Mesenchymal stem cell (in vitro differentiated cells and primary cell): ENCODE measurements at regions not wholly inside any gene's neighbourhood (a gene's known extent, or its start where the extent isn't known, plus 50 kb on each side); places are given as distances from the start of the nearest gene placed in this dataset.

ENCODE experiments used
- DNase-seq: peaks from one replicate; pipeline ENCODE4 v3.0.0-alpha.2; 2013
- H2AFZ ChIP-seq: one replicate; pipeline ENCODE4 v1.6.1; 2013; ENCODE audit warnings: low read depth, mild to moderate bottlenecking, control low read depth, inconsistent platforms, low read length, moderate library complexity
- H2AK5ac ChIP-seq: 2 replicates; pipeline ENCODE4 v1.6.1; 2013; ENCODE audit warnings: low read length, moderate library complexity, mild to moderate bottlenecking, inconsistent platforms; ENCODE audit not compliant: severe bottlenecking
- H2BK120ac ChIP-seq: one replicate; pipeline ENCODE4 v1.6.1; 2013; ENCODE audit warnings: low read depth, mild to moderate bottlenecking, inconsistent platforms, low read length, moderate library complexity
- H2BK12ac ChIP-seq, 2 experiments: one replicate each; pipeline ENCODE4 v1.6.1; 2013; ENCODE audit warnings: inconsistent platforms in 2 of 2, low read length in 2 of 2, mild to moderate bottlenecking in 2 of 2, moderate library complexity in 2 of 2, control low read depth in 1 of 2
- H2BK15ac ChIP-seq: one replicate; pipeline ENCODE4 v1.6.1; 2013; ENCODE audit warnings: mild to moderate bottlenecking, low read depth, inconsistent platforms; ENCODE audit not compliant: poor library complexity, severe bottlenecking
- H2BK5ac ChIP-seq: 2 replicates; pipeline ENCODE4 v1.6.1; 2013; ENCODE audit warnings: low read depth, mild to moderate bottlenecking, low read length, control low read depth, inconsistent platforms; ENCODE audit not compliant: poor library complexity, severe bottlenecking
- H3K14ac ChIP-seq, 2 experiments: one replicate each; pipeline ENCODE4 v1.6.1; 2013; ENCODE audit warnings: inconsistent platforms in 2 of 2, low read length in 2 of 2, control low read depth in 1 of 2, mild to moderate bottlenecking in 1 of 2, moderate library complexity in 1 of 2
- H3K18ac ChIP-seq, 2 experiments: one replicate each; pipeline ENCODE4 v1.6.1; 2013; ENCODE audit warnings: inconsistent platforms in 2 of 2, low read length in 2 of 2, control low read depth in 1 of 2, low read depth in 1 of 2, mild to moderate bottlenecking in 1 of 2
- H3K23ac ChIP-seq, 2 experiments: one replicate each; pipeline ENCODE4 v1.6.1; 2013; ENCODE audit warnings: inconsistent platforms in 2 of 2, low read length in 2 of 2, mild to moderate bottlenecking in 2 of 2, moderate library complexity in 2 of 2, control low read depth in 1 of 2
- H3K27ac ChIP-seq: 2 replicates; pipeline ENCODE4 v1.5.1; 2013; ENCODE audit warnings: mild to moderate bottlenecking, moderate library complexity, low read length, control low read depth, inconsistent platforms; ENCODE audit not compliant: poor library complexity, severe bottlenecking
- H3K27me3 ChIP-seq, 2 experiments: 2 replicates each; pipeline versions ENCODE4 v1.6.1 to v1.7.0; 2013; ENCODE audit warnings: low read length in 2 of 2, mild to moderate bottlenecking in 2 of 2, moderate library complexity in 2 of 2, control low read depth in 1 of 2, inconsistent platforms in 1 of 2; ENCODE audit not compliant: control insufficient read depth in 1 of 2, insufficient read depth in 1 of 2
- H3K36me3 ChIP-seq, 2 experiments: 2 replicates each; pipeline versions ENCODE4 v1.6.1 to v1.7.0; 2013; ENCODE audit warnings: low read length in 2 of 2, control low read depth in 1 of 2, inconsistent platforms in 1 of 2, low read depth in 1 of 2, mild to moderate bottlenecking in 1 of 2; ENCODE audit not compliant: insufficient read depth in 2 of 2, control insufficient read depth in 1 of 2
- H3K4ac ChIP-seq, 2 experiments: one replicate each; pipeline ENCODE4 v1.6.1; 2013; ENCODE audit warnings: inconsistent platforms in 2 of 2, low read length in 2 of 2, mild to moderate bottlenecking in 2 of 2, moderate library complexity in 2 of 2, control low read depth in 1 of 2, low read depth in 1 of 2
- H3K4me1 ChIP-seq: 2 replicates; pipeline ENCODE4 v1.6.1; 2013; ENCODE audit warnings: low read depth, low read length, control low read depth; ENCODE audit not compliant: control insufficient read depth, insufficient read depth
- H3K4me2 ChIP-seq: 2 replicates; pipeline ENCODE4 v1.6.1; 2013; ENCODE audit warnings: low read length, mild to moderate bottlenecking, inconsistent platforms; ENCODE audit not compliant: poor library complexity, severe bottlenecking
- H3K4me3 ChIP-seq, 2 experiments: 2 replicates each; pipeline versions ENCODE4 v1.5.1 to v1.7.0; 2013; ENCODE audit warnings: low read length in 2 of 2, mild to moderate bottlenecking in 2 of 2, control low read depth in 1 of 2, low read depth in 1 of 2; ENCODE audit not compliant: insufficient read depth in 1 of 2
- H3K79me1 ChIP-seq: replicated peaks from 2 replicates; pipeline ENCODE4 v1.6.1; 2013; ENCODE audit warnings: mild to moderate bottlenecking, control low read depth, low read length, inconsistent platforms; ENCODE audit not compliant: poor library complexity, severe bottlenecking
- H3K9ac ChIP-seq: 2 replicates; pipeline ENCODE4 v1.7.0; 2013; ENCODE audit warnings: mild to moderate bottlenecking, low read length, moderate library complexity
- H3K9me3 ChIP-seq: 2 replicates; pipeline ENCODE4 v1.7.0; 2013; ENCODE audit warnings: mild to moderate bottlenecking, low read length; ENCODE audit not compliant: control insufficient read depth
- H4K8ac ChIP-seq: one replicate; pipeline ENCODE4 v1.6.1; 2013; ENCODE audit warnings: inconsistent platforms, mild to moderate bottlenecking, low read length, moderate library complexity
- H4K91ac ChIP-seq: one replicate; pipeline ENCODE4 v1.6.1; 2013; ENCODE audit warnings: mild to moderate bottlenecking, low read length, inconsistent platforms
- WGBS: methylation state at CpG from one replicate; pipeline ENCODE4 v1.1.7; 2013; ENCODE audit warnings: mixed read lengths; 5-methylcytosine and 5-hydroxymethylcytosine counted together

DNA sequence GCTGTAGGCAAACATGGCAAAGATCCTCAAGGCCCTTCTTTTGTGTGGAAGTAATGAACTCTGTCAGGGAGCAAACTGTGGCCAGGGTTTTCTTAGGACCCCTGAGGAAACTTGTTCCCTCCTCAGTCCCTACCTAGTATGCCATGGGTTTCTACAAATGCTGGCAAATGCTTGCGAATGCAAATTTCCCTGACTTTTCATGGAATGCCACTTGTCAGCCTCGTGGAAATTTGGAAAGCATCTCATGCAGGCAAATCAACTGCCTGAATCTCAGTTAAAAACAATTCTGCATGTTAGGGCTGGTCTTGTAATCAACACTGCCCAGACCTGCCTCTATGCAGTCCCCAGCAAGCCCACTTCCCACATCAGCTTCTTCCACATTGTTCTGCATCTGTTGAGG is 334.9 kb upstream of the AJAP1 start:
- Histone ChIP-seq H3K4me2 (no peak overlapping the region), H4K91ac (no peak overlapping the region), H2BK120ac (no peak overlapping the region), H2BK5ac (no peak overlapping the region), H3K14ac (no peak overlapping the region), H3K4me3 (no peak overlapping the region), H3K36me3 (no peaks in the 10 kb centered on the region), H3K27me3 (no peaks in the 10 kb centered on the region), H3K9me3 (peaks cover 5% of the 10 kb centered on the region), H3K23ac (no peak overlapping the region), H3K4ac (no peak overlapping the region), H3K79me1 (no peaks in the 10 kb centered on the region), H2BK15ac (no peak overlapping the region), H3K27ac (no peak overlapping the region), H2AK5ac (no peak overlapping the region), H3K4me1 (no peaks in the 10 kb centered on the region), H2AFZ (no peak overlapping the region), H3K18ac (no peak overlapping the region), H3K9ac (no peak overlapping the region), H4K8ac (no peak overlapping the region), H2BK12ac (no peak overlapping the region)
- no peak for DNase-seq
- 63% methylated on average over 2 of the region's 2 CpGs for WGBS

DNA sequence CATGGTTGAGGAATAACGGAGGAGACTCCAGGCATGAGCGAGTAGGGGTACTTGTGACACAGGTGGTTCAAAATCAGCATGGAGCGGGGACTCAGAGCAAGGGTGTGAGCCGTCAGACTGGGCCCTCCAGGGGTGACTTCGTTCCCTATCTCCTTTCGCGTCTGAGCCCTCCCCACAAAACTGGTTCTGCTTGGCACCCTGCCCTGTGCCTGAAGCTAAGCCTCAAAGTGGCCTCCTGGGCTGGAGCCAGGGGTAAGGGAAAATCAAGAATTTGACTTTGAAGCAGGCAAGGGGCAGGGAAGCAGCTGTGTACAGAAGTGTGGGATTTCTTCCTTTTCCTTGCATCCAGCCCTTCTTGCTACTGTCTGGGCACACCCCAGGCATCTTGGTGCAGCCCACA is 331.5 kb upstream of the AJAP1 start:
- no peak overlapping the region for H3K18ac ChIP-seq
- no peak for DNase-seq
- no peak overlapping the region for H2BK15ac ChIP-seq
- H3K4me3 ChIP-seq: no peak overlapping the region
- H3K27ac ChIP-seq: no peak overlapping the region
- 77% methylated on average over 7 of the region's 7 CpGs for WGBS
- H2AK5ac ChIP-seq: no peak overlapping the region
- no peaks in the 10 kb centered on the region for H3K36me3 ChIP-seq
- H3K9me3 ChIP-seq: no peaks in the 10 kb centered on the region
- no peaks in the 10 kb centered on the region for H3K4me1 ChIP-seq
- no peaks in the 10 kb centered on the region for H3K79me1 ChIP-seq
- no peak overlapping the region for H2BK5ac ChIP-seq
- H3K9ac ChIP-seq: no peak overlapping the region
- H3K23ac ChIP-seq: no peak overlapping the region
- H2AFZ ChIP-seq: no peak overlapping the region
- no peak overlapping the region for H3K4me2 ChIP-seq
- no peak overlapping the region for H2BK120ac ChIP-seq
- no peak overlapping the region for H2BK12ac ChIP-seq
- no peak overlapping the region for H4K91ac ChIP-seq
- no peak overlapping the region for H3K4ac ChIP-seq
- no peak overlapping the region for H4K8ac ChIP-seq
- no peak overlapping the region for H3K14ac ChIP-seq
- H3K27me3 ChIP-seq: no peaks in the 10 kb centered on the region

- Histone ChIP-seq H3K79me1 (no peaks in the 10 kb centered on the region), H3K23ac (no peak overlapping the region), H4K91ac (no peak overlapping the region), H2AFZ (no peak overlapping the region), H4K8ac (no peak overlapping the region), H3K4me1 (no peaks in the 10 kb centered on the region), H3K18ac (no peak overlapping the region), H3K4me3 (no peak overlapping the region), H2BK5ac (no peak overlapping the region), H3K36me3 (no peaks in the 10 kb centered on the region), H3K4ac (no peak overlapping the region), H3K27me3 (no peaks in the 10 kb centered on the region), H3K4me2 (no peak overlapping the region), H2BK12ac (no peak overlapping the region), H2BK15ac (no peak overlapping the region), H3K9ac (no peak overlapping the region), H2AK5ac (no peak overlapping the region), H3K27ac (no peak overlapping the region), H3K14ac (no peak overlapping the region), H2BK120ac (no peak overlapping the region), H3K9me3 (no peaks in the 10 kb centered on the region)
- no peak for DNase-seq
- 76% methylated on average over 4 of the region's 4 CpGs for WGBS
Measured at GRCh38 chr1:4323309-4323708, 331.1 kb upstream of the AJAP1 start.

DNA sequence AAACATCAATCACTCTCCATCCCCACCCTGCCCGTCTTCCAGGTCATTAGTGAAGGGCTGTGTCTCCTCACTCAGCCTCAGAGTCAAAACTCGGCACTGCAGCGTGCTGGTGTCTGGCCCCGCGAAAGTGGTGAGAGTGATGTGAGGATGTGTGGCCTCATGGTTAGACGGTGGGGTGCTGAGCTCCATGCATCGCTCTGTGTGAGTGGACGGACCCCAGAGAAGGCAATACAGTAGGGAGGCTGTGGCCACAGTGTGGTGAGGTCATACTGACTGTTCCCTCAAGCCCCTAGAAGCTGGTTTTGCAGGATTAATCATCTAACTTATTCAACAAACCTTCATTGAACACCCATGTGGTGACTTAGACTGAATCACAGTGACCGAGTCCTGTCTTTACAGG is 329.9 kb upstream of the AJAP1 start:
- no peak overlapping the region for H3K4ac ChIP-seq
- H3K4me3 ChIP-seq: peak overlapping the region in 1 of 2 experiments; percentile 29
- H3K23ac ChIP-seq: no peak overlapping the region
- no peak overlapping the region for H3K18ac ChIP-seq
- H3K79me1 ChIP-seq: no peaks in the 10 kb centered on the region
- H4K8ac ChIP-seq: no peak overlapping the region
- no peaks in the 10 kb centered on the region for H3K27me3 ChIP-seq
- no peak overlapping the region for H3K14ac ChIP-seq
- no peak overlapping the region for H2BK120ac ChIP-seq
- no peak overlapping the region for H3K4me2 ChIP-seq
- H3K36me3 ChIP-seq: no peaks in the 10 kb centered on the region
- no peak overlapping the region for H2BK12ac ChIP-seq
- H3K9me3 ChIP-seq: no peaks in the 10 kb centered on the region
- H3K27ac ChIP-seq: no peak overlapping the region
- no peaks in the 10 kb centered on the region for H3K4me1 ChIP-seq
- DNase-seq: no peak
- no peak overlapping the region for H4K91ac ChIP-seq
- no peak overlapping the region for H2BK5ac ChIP-seq
- no peak overlapping the region for H2BK15ac ChIP-seq
- 76% methylated on average over 9 of the region's 9 CpGs for WGBS
- H3K9ac ChIP-seq: no peak overlapping the region
- H2AFZ ChIP-seq: no peak overlapping the region
- H2AK5ac ChIP-seq: no peak overlapping the region
